ENCODE measurements at regions not wholly inside any gene's neighbourhood (a gene's known extent, or its start where the extent isn't known, plus 50 kb on each side); places are given as distances from the start of the nearest gene placed in this dataset.

DNA sequence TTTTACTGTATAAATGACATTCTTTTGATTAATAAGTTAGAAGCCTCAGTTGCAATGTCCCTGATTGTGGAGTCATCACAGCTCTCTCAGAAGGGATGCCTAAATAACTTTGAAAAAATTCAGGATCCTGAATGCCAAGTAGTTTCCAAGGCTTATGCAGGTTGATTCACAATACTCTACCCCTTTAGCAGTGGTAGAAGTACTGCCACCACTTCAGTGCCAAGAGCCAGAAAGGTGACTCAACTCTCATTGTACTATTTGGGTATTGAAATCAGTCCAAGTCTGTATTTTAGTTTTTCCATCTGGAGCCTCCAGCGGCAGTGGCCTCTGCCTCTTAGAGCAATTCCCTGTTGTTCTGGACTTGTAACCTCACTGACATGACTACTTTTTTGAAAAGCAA lies 320.1 kb upstream of the NDST4 start:
- no peak overlapping the region for H3K4me2 ChIP-seq (ENCODE audit: low read depth, low read length)
- H3K9ac ChIP-seq (ENCODE audit: low read length): no peak overlapping the region
- TF ChIP-seq CTCF (IDR thresholded peaks at IDR 0.05; ENCODE audit: low read length): no peak
- TF ChIP-seq EZH2phosphoT487 (IDR thresholded peaks at IDR 0.05; ENCODE audit: low read length): no peak
- TF ChIP-seq EZH2 (optimal IDR thresholded peaks at IDR 0.05; ENCODE audit: low read depth, low read length): no peak

DNA sequence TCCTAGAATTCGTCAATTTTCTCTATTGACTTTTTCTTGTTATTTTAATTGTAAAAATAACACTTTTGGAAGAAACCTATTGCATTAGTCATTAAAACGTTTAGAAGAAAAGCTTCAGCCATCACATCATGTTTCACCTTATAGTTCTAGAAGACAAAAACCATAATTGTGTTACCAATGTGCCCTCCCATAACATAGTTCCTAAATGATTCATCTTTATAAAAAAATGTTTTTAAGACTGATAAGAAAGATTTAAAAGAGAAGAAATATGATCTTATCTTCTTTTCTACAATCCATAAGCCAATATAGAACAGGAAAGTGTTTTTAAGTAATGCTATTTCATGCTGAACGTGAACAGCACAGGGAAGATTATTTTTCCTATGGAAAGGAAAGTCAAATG lies 316.6 kb upstream of the NDST4 start:
- no peaks in the 10 kb centered on the region for H3F3A ChIP-seq (ENCODE audit: insufficient read depth, low read length)
- no peaks in the 10 kb centered on the region; the same call in 1 of the 2 replicates for H3K9me2 ChIP-seq (replicated peaks; ENCODE audit: insufficient read depth, low read length)
- H3K9ac ChIP-seq (ENCODE audit: low read length): no peak overlapping the region
- H3K36me3 ChIP-seq (replicated peaks; ENCODE audit: insufficient read depth, low read length): no peaks in the 10 kb centered on the region
- H3K4me3 ChIP-seq (ENCODE audit: low read length): no peak overlapping the region
- H3K9me3 ChIP-seq (replicated peaks; ENCODE audit: insufficient read depth, low read length): no peaks in the 10 kb centered on the region
- H3K27ac ChIP-seq (ENCODE audit: low read length): no peak overlapping the region
- DNase-seq: no peak
- H3K27me3 ChIP-seq (replicated peaks; ENCODE audit: insufficient read depth, low read length): no peaks in the 10 kb centered on the region
- no peaks in the 10 kb centered on the region for H3K4me1 ChIP-seq (ENCODE audit: low read length)
- H3K4me2 ChIP-seq (ENCODE audit: low read depth, low read length): no peak overlapping the region
- no peak for TF ChIP-seq EZH2 (optimal IDR thresholded peaks at IDR 0.05; ENCODE audit: low read depth, low read length)
- no peak overlapping the region for H2AFZ ChIP-seq (ENCODE audit: low read length)
- H3K79me2 ChIP-seq (ENCODE audit: low read length): no peaks in the 10 kb centered on the region
- H4K20me1 ChIP-seq (ENCODE audit: insufficient read depth, low read length): no peaks in the 10 kb centered on the region

More for the DNA sequence above, 320.1 kb upstream of the NDST4 start:
- Histone ChIP-seq H3K27me3 (replicated peaks; ENCODE audit: insufficient read depth, low read length) (no peaks in the 10 kb centered on the region), H3K79me2 (ENCODE audit: low read length) (no peaks in the 10 kb centered on the region), H4K20me1 (ENCODE audit: insufficient read depth, low read length) (no peaks in the 10 kb centered on the region), H3K4me3 (ENCODE audit: low read length) (no peak overlapping the region), H2AFZ (ENCODE audit: low read length) (no peak overlapping the region), H3K9me2 (replicated peaks; ENCODE audit: insufficient read depth, low read length) (no peaks in the 10 kb centered on the region; the same call in 1 of the 2 replicates), H3K27ac (ENCODE audit: low read length) (no peak overlapping the region), H3F3A (ENCODE audit: insufficient read depth, low read length) (no peaks in the 10 kb centered on the region), H3K36me3 (replicated peaks; ENCODE audit: insufficient read depth, low read length) (no peaks in the 10 kb centered on the region), H3K9me3 (replicated peaks; ENCODE audit: insufficient read depth, low read length) (no peaks in the 10 kb centered on the region), H3K4me1 (ENCODE audit: low read length) (no peaks in the 10 kb centered on the region)
- DNase-seq: no peak

DNA sequence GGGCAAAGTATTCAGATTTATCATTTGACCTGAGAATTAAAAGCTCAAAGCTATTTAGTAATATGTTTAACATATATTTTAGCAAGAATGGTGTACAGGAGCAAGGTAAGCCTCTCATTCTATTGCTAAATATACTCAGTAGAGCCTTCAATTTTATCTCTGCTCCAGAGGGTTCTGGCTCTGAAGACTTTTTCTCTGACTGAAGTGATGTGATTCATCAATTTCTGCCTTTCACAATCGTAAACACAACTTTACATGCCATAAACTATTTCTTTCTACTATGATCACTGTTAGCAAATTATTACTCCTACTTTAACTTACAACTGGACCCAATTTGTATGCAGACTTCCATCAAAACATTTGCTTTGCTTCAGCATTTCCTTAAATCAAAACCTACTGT lies 315.0 kb upstream of the NDST4 start:
- Histone ChIP-seq H3K4me3 (ENCODE audit: low read length) (no peak overlapping the region), H3K27ac (ENCODE audit: low read length) (no peak overlapping the region), H4K20me1 (ENCODE audit: insufficient read depth, low read length) (no peaks in the 10 kb centered on the region), H3K9ac (ENCODE audit: low read length) (no peak overlapping the region), H3K27me3 (replicated peaks; ENCODE audit: insufficient read depth, low read length) (no peaks in the 10 kb centered on the region), H3F3A (ENCODE audit: insufficient read depth, low read length) (no peaks in the 10 kb centered on the region), H3K36me3 (replicated peaks; ENCODE audit: insufficient read depth, low read length) (no peaks in the 10 kb centered on the region), H3K79me2 (ENCODE audit: low read length) (no peaks in the 10 kb centered on the region), H3K9me2 (replicated peaks; ENCODE audit: insufficient read depth, low read length) (no peaks in the 10 kb centered on the region; the same call in 1 of the 2 replicates), H2AFZ (ENCODE audit: low read length) (no peak overlapping the region), H3K4me1 (ENCODE audit: low read length) (no peaks in the 10 kb centered on the region), H3K9me3 (replicated peaks; ENCODE audit: insufficient read depth, low read length) (no peaks in the 10 kb centered on the region), H3K4me2 (ENCODE audit: low read depth, low read length) (no peak overlapping the region)
- no peak for DNase-seq
- no peak for TF ChIP-seq EZH2phosphoT487 (IDR thresholded peaks at IDR 0.05; ENCODE audit: low read length)
- TF ChIP-seq EZH2 (optimal IDR thresholded peaks at IDR 0.05; ENCODE audit: low read depth, low read length): no peak
- no peak for TF ChIP-seq CTCF (IDR thresholded peaks at IDR 0.05; ENCODE audit: low read length)

DNA sequence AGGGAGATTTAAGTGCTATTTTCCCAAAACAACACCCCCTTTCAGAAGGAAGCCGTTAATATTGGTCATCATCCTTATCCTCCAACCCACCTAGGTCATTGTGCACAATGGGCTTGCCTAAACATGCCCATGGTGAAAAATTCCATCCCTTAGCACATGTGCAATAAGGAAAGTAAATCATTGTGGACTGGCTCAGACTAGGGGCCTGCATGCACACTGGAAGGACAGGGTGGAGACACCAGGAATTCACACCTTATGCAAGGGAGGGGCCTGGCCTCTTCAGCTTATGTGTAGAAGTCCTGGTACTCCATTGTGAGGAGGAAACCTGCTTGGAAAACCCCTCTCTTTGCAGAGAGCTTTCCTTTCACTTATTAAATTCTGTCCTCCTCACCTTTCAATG lies 311.4 kb upstream of the NDST4 start:
- H3K4me2 ChIP-seq (ENCODE audit: low read depth, low read length): no peak overlapping the region
- H3K4me1 ChIP-seq (ENCODE audit: low read length): no peaks in the 10 kb centered on the region
- TF ChIP-seq CTCF (IDR thresholded peaks at IDR 0.05; ENCODE audit: low read length): no peak
- TF ChIP-seq EZH2phosphoT487 (IDR thresholded peaks at IDR 0.05; ENCODE audit: low read length): no peak
- TF ChIP-seq EZH2 (optimal IDR thresholded peaks at IDR 0.05; ENCODE audit: low read depth, low read length): no peak
- H3K27me3 ChIP-seq (replicated peaks; ENCODE audit: insufficient read depth, low read length): no peaks in the 10 kb centered on the region
- H3K9ac ChIP-seq (ENCODE audit: low read length): no peak overlapping the region
- no peaks in the 10 kb centered on the region for H4K20me1 ChIP-seq (ENCODE audit: insufficient read depth, low read length)
- H3K79me2 ChIP-seq (ENCODE audit: low read length): no peaks in the 10 kb centered on the region
- no peaks in the 10 kb centered on the region for H3K9me3 ChIP-seq (replicated peaks; ENCODE audit: insufficient read depth, low read length)
- no peaks in the 10 kb centered on the region for H3F3A ChIP-seq (ENCODE audit: insufficient read depth, low read length)
- H3K27ac ChIP-seq (ENCODE audit: low read length): no peak overlapping the region
- no peak for DNase-seq
- no peaks in the 10 kb centered on the region for H3K36me3 ChIP-seq (replicated peaks; ENCODE audit: insufficient read depth, low read length)
- no peak overlapping the region for H3K4me3 ChIP-seq (ENCODE audit: low read length)
- no peak overlapping the region for H2AFZ ChIP-seq (ENCODE audit: low read length)
- H3K9me2 ChIP-seq (replicated peaks; ENCODE audit: insufficient read depth, low read length): no peaks in the 10 kb centered on the region; the same call in 1 of the 2 replicates

All from MM.1S (cell line).